ENCODE measurements at regions not wholly inside any gene's neighbourhood (a gene's known extent, or its start where the extent isn't known, plus 50 kb on each side); places are given as distances from the start of the nearest gene placed in this dataset.
"Not testable (repeated sequence)": the region's sequence is repeated elsewhere in the genome, so short reads cannot be mapped to it uniquely, and the experiment has no call there.

GRCh38 chr7:150110882-150111281 is 212.3 kb upstream of the LRRC61 start:
- 0 out of 2 replicates have a peak, but pooled peaks have one; percentile 2 for TF ChIP-seq CTCF (conservative IDR thresholded peaks at IDR 0.05)
- TF ChIP-seq ZFX (IDR thresholded peaks at IDR 0.05): not testable (repeated sequence)
